GM18907 (cell line): ENCODE measurements at regions not wholly inside any gene's neighbourhood (a gene's known extent, or its start where the extent isn't known, plus 50 kb on each side); places are given as distances from the start of the nearest gene placed in this dataset.
"Not testable (repeated sequence)": the region's sequence is repeated elsewhere in the genome, so short reads cannot be mapped to it uniquely, and the experiment has no call there.

Experiments used
- ATAC-seq: cut with Tn5 transposase; IDR thresholded peaks from one replicate; pipeline ENCODE4 v1.9.1; 2021; ENCODE audit warnings: mild to moderate bottlenecking, moderate library complexity; ENCODE audit not compliant: unreplicated experiment

- no peak for ATAC-seq
These were observed 396.8 kb downstream of the TRAM1L1 start for GRCh38 chr4:116688536-116688935.

- ATAC-seq = no peak
These were observed 417.2 kb downstream of the TRAM1L1 start for GRCh38 chr4:116668190-116668589.

- no peak for ATAC-seq
These were observed 419.7 kb downstream of the TRAM1L1 start for GRCh38 chr4:116665716-116666115.

GRCh38 chr4:116664198-116664597, 421.2 kb downstream of the TRAM1L1 start:
- no peak for ATAC-seq

GRCh38 chr4:116639070-116639577, 446.3 kb downstream of the TRAM1L1 start:
- no peak for ATAC-seq

GRCh38 chr4:116638592-116638991, 446.8 kb downstream of the TRAM1L1 start:
- no peak for ATAC-seq

GRCh38 chr4:116636917-116637316, 448.5 kb downstream of the TRAM1L1 start:
- ATAC-seq = peak; percentile 98

- no peak for ATAC-seq
These were observed 453.1 kb downstream of the TRAM1L1 start for GRCh38 chr4:116632269-116632668.

GRCh38 chr4:116628598-116628997, 456.8 kb downstream of the TRAM1L1 start:
- ATAC-seq = no peak

GRCh38 chr4:116627545-116627944, 457.8 kb downstream of the TRAM1L1 start:
- ATAC-seq = no peak

GRCh38 chr4:116619508-116619907, 465.9 kb downstream of the TRAM1L1 start:
- not testable (repeated sequence) for ATAC-seq

GRCh38 chr4:116618638-116619037, 466.7 kb downstream of the TRAM1L1 start:
- no peak for ATAC-seq

GRCh38 chr4:116603096-116603495, 482.3 kb downstream of the TRAM1L1 start:
- ATAC-seq = no peak

- no peak for ATAC-seq
These were observed 485.5 kb downstream of the TRAM1L1 start for GRCh38 chr4:116599859-116600258.

- no peak for ATAC-seq
These were observed 486.2 kb downstream of the TRAM1L1 start for GRCh38 chr4:116598980-116599789.

- no peak for ATAC-seq
These were observed 487.0 kb downstream of the TRAM1L1 start for GRCh38 chr4:116598155-116598979.

- ATAC-seq = no peak
These were observed 494.7 kb downstream of the TRAM1L1 start for GRCh38 chr4:116590648-116591047.

GRCh38 chr4:116588783-116589182, 496.6 kb downstream of the TRAM1L1 start:
- no peak for ATAC-seq

GRCh38 chr4:116585246-116585645, 500.1 kb downstream of the TRAM1L1 start:
- no peak for ATAC-seq

GRCh38 chr4:116577321-116577720, 508.1 kb downstream of the TRAM1L1 start:
- no peak for ATAC-seq

- no peak for ATAC-seq
These were observed 511.8 kb downstream of the TRAM1L1 start for GRCh38 chr4:116573540-116573939.

- ATAC-seq = no peak
These were observed 523.6 kb downstream of the TRAM1L1 start for GRCh38 chr4:116561768-116562167.
